ENCODE measurements at regions not wholly inside any gene's neighbourhood (a gene's known extent, or its start where the extent isn't known, plus 50 kb on each side); places are given as distances from the start of the nearest gene placed in this dataset.

DNA sequence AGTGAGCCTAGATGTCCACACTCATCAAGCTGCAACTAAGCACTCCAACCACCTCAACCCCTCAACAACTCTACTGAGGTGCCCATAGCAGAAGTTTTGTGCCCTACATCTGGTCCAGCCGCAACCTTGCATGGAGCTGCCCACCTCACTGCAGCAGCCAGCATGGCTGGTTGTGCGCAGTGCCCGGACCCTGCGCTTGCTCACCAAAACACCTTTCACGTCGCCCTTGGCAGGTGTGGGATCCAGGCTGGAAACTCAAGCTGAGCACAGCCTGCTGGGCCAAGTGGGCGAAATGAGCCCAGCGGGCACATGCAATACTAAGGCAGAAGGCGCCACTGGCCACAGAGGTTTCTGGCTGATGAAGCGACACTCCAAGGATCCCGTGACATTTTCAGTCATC lies 902.4 kb downstream of the TBC1D32 start:
- H3K27me3 ChIP-seq (ENCODE audit: insufficient read depth, poor library complexity, severe bottlenecking) = peaks cover 3% of the 10 kb centered on the region
- no peaks in the 10 kb centered on the region for H3K4me1 ChIP-seq (ENCODE audit: insufficient read depth, poor library complexity, severe bottlenecking)
- H3K9me3 ChIP-seq (ENCODE audit: severe bottlenecking) = no peaks in the 10 kb centered on the region
- no peak for ATAC-seq (ENCODE audit: low read depth)
- no peak for TF ChIP-seq CTCF (IDR thresholded peaks at IDR 0.05; ENCODE audit: poor library complexity, severe bottlenecking)
- no peaks in the 10 kb centered on the region for H3K36me3 ChIP-seq (ENCODE audit: low read depth)
- no peak for DNase-seq (ENCODE audit: low spot score)
- H3K4me3 ChIP-seq (ENCODE audit: severe bottlenecking) = no peak overlapping the region
- H3K27ac ChIP-seq (ENCODE audit: poor library complexity, severe bottlenecking) = no peak overlapping the region

GRCh38 chr6:120411394-120411793 lies 922.9 kb downstream of the TBC1D32 start:
- Histone ChIP-seq H3K9me3 (ENCODE audit: severe bottlenecking) (no peaks in the 10 kb centered on the region), H3K4me1 (ENCODE audit: insufficient read depth, poor library complexity, severe bottlenecking) (no peaks in the 10 kb centered on the region), H3K27ac (ENCODE audit: poor library complexity, severe bottlenecking) (no peak overlapping the region), H3K36me3 (ENCODE audit: low read depth) (no peaks in the 10 kb centered on the region), H3K4me3 (ENCODE audit: severe bottlenecking) (no peak overlapping the region), H3K27me3 (ENCODE audit: insufficient read depth, poor library complexity, severe bottlenecking) (no peaks in the 10 kb centered on the region)
- TF ChIP-seq CTCF (IDR thresholded peaks at IDR 0.05; ENCODE audit: poor library complexity, severe bottlenecking) = no peak
- DNase-seq (ENCODE audit: low spot score) = no peak
- ATAC-seq (ENCODE audit: low read depth) = no peak

DNA sequence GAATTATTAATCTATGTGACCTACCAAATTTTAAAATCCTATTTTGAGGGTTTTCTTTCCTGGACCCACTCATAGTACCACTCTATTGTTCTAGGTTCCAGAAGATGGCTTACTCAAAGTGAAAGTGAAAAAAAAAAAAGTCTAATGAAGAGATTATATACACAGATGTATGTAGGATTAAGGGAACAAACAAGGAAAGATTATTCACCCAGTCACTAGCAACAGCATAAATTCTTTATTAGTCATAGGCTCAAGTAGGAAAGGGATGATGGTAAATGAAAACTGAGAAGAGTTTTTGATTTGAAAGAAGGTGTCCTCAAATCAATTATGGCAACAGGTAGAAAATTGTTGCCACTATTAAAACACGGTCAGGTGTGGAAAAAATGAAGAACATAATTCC lies 923.7 kb downstream of the TBC1D32 start:
- Histone ChIP-seq H3K9me3 (ENCODE audit: severe bottlenecking) (no peaks in the 10 kb centered on the region), H3K36me3 (ENCODE audit: low read depth) (no peaks in the 10 kb centered on the region), H3K27me3 (ENCODE audit: insufficient read depth, poor library complexity, severe bottlenecking) (no peaks in the 10 kb centered on the region), H3K4me3 (ENCODE audit: severe bottlenecking) (no peak overlapping the region), H3K27ac (ENCODE audit: poor library complexity, severe bottlenecking) (no peak overlapping the region), H3K4me1 (ENCODE audit: insufficient read depth, poor library complexity, severe bottlenecking) (no peaks in the 10 kb centered on the region)
- no peak for TF ChIP-seq CTCF (IDR thresholded peaks at IDR 0.05; ENCODE audit: poor library complexity, severe bottlenecking)
- DNase-seq (ENCODE audit: low spot score) (no peak), ATAC-seq (ENCODE audit: low read depth) (no peak)

DNA sequence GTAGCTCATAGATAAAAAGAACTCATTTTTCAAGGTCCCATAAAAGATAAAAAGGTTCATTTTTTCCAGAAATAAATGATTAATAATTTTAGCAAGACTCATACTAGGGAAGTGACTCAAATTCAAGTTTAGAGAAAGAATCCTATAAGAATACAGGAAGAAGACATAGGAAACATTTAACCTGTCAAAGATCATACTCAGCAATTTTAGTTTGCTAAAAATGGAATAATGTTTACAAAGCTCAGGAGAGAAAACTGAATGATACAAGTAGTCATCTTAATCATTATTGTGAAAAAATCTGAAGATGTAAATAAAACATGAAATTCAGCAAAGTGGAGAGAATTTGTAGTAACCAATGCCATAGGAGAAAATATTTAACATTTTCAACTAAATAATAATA lies 926.6 kb downstream of the TBC1D32 start:
- ATAC-seq (ENCODE audit: low read depth) (no peak), DNase-seq (ENCODE audit: low spot score) (no peak)
- no peak overlapping the region for H3K27ac ChIP-seq (ENCODE audit: poor library complexity, severe bottlenecking)
- no peaks in the 10 kb centered on the region for H3K9me3 ChIP-seq (ENCODE audit: severe bottlenecking)
- H3K27me3 ChIP-seq (ENCODE audit: insufficient read depth, poor library complexity, severe bottlenecking) = no peaks in the 10 kb centered on the region
- H3K4me3 ChIP-seq (ENCODE audit: severe bottlenecking) = no peak overlapping the region
- H3K4me1 ChIP-seq (ENCODE audit: insufficient read depth, poor library complexity, severe bottlenecking) = no peaks in the 10 kb centered on the region
- no peak for TF ChIP-seq CTCF (IDR thresholded peaks at IDR 0.05; ENCODE audit: poor library complexity, severe bottlenecking)
- H3K36me3 ChIP-seq (ENCODE audit: low read depth) = no peaks in the 10 kb centered on the region

GRCh38 chr6:120405947-120406346 lies 928.3 kb downstream of the TBC1D32 start:
- DNase-seq (ENCODE audit: low spot score) = no peak
- Histone ChIP-seq H3K4me1 (ENCODE audit: insufficient read depth, poor library complexity, severe bottlenecking) (no peaks in the 10 kb centered on the region), H3K4me3 (ENCODE audit: severe bottlenecking) (no peak overlapping the region), H3K27me3 (ENCODE audit: insufficient read depth, poor library complexity, severe bottlenecking) (no peaks in the 10 kb centered on the region), H3K36me3 (ENCODE audit: low read depth) (no peaks in the 10 kb centered on the region), H3K9me3 (ENCODE audit: severe bottlenecking) (no peaks in the 10 kb centered on the region), H3K27ac (ENCODE audit: poor library complexity, severe bottlenecking) (no peak overlapping the region)
- no peak for ATAC-seq (ENCODE audit: low read depth)
- peak; percentile 25 for TF ChIP-seq CTCF (IDR thresholded peaks at IDR 0.05; ENCODE audit: poor library complexity, severe bottlenecking)
